ENCODE measurements at regions not wholly inside any gene's neighbourhood (a gene's known extent, or its start where the extent isn't known, plus 50 kb on each side); places are given as distances from the start of the nearest gene placed in this dataset.

- TF ChIP-seq EZH2phosphoT487 (IDR thresholded peaks at IDR 0.05; ENCODE audit: low read length) = no peak
- no peak for TF ChIP-seq CTCF (IDR thresholded peaks at IDR 0.05; ENCODE audit: low read length)
- no peak for TF ChIP-seq EZH2 (optimal IDR thresholded peaks at IDR 0.05; ENCODE audit: low read depth, low read length)
Observed at GRCh38 chr4:188450571-188450970, 311.3 kb downstream of the TRIML1 start.

GRCh38 chr4:188452097-188452496 lies 312.9 kb downstream of the TRIML1 start:
- Histone ChIP-seq H3K9ac (ENCODE audit: low read length) (no peak overlapping the region), H3F3A (ENCODE audit: insufficient read depth, low read length) (no peaks in the 10 kb centered on the region), H3K27me3 (replicated peaks; ENCODE audit: insufficient read depth, low read length) (no peaks in the 10 kb centered on the region), H3K27ac (ENCODE audit: low read length) (no peak overlapping the region), H2AFZ (ENCODE audit: low read length) (no peak overlapping the region), H3K4me3 (ENCODE audit: low read length) (no peak overlapping the region), H3K79me2 (ENCODE audit: low read length) (no peaks in the 10 kb centered on the region), H3K4me1 (ENCODE audit: low read length) (no peaks in the 10 kb centered on the region), H3K36me3 (replicated peaks; ENCODE audit: insufficient read depth, low read length) (no peaks in the 10 kb centered on the region), H3K9me2 (replicated peaks; ENCODE audit: insufficient read depth, low read length) (no peaks in the 10 kb centered on the region), H3K4me2 (ENCODE audit: low read depth, low read length) (no peak overlapping the region), H4K20me1 (ENCODE audit: insufficient read depth, low read length) (no peaks in the 10 kb centered on the region), H3K9me3 (replicated peaks; ENCODE audit: insufficient read depth, low read length) (no peaks in the 10 kb centered on the region)
- DNase-seq = no peak
- TF ChIP-seq EZH2phosphoT487 (IDR thresholded peaks at IDR 0.05; ENCODE audit: low read length) (no peak), CTCF (IDR thresholded peaks at IDR 0.05; ENCODE audit: low read length) (no peak), EZH2 (optimal IDR thresholded peaks at IDR 0.05; ENCODE audit: low read depth, low read length) (no peak)

More at GRCh38 chr4:188450571-188450970, 311.3 kb downstream of the TRIML1 start:
- Histone ChIP-seq H4K20me1 (ENCODE audit: insufficient read depth, low read length) (no peaks in the 10 kb centered on the region), H3F3A (ENCODE audit: insufficient read depth, low read length) (no peaks in the 10 kb centered on the region), H2AFZ (ENCODE audit: low read length) (no peak overlapping the region), H3K4me3 (ENCODE audit: low read length) (no peak overlapping the region), H3K27me3 (replicated peaks; ENCODE audit: insufficient read depth, low read length) (no peaks in the 10 kb centered on the region), H3K4me1 (ENCODE audit: low read length) (no peaks in the 10 kb centered on the region), H3K79me2 (ENCODE audit: low read length) (no peaks in the 10 kb centered on the region), H3K9me2 (replicated peaks; ENCODE audit: insufficient read depth, low read length) (no peaks in the 10 kb centered on the region), H3K4me2 (ENCODE audit: low read depth, low read length) (no peak overlapping the region), H3K27ac (ENCODE audit: low read length) (no peak overlapping the region), H3K9ac (ENCODE audit: low read length) (no peak overlapping the region), H3K9me3 (replicated peaks; ENCODE audit: insufficient read depth, low read length) (no peaks in the 10 kb centered on the region), H3K36me3 (replicated peaks; ENCODE audit: insufficient read depth, low read length) (no peaks in the 10 kb centered on the region)
- no peak for DNase-seq

- no peaks in the 10 kb centered on the region for H3K9me2 ChIP-seq (replicated peaks; ENCODE audit: insufficient read depth, low read length)
- H3K79me2 ChIP-seq (ENCODE audit: low read length) = no peaks in the 10 kb centered on the region
- H4K20me1 ChIP-seq (ENCODE audit: insufficient read depth, low read length) = no peaks in the 10 kb centered on the region
- no peak overlapping the region for H2AFZ ChIP-seq (ENCODE audit: low read length)
- H3K4me3 ChIP-seq (ENCODE audit: low read length) = no peak overlapping the region
- H3K4me1 ChIP-seq (ENCODE audit: low read length) = no peaks in the 10 kb centered on the region
- no peaks in the 10 kb centered on the region for H3K27me3 ChIP-seq (replicated peaks; ENCODE audit: insufficient read depth, low read length)
- TF ChIP-seq EZH2phosphoT487 (IDR thresholded peaks at IDR 0.05; ENCODE audit: low read length) (no peak), EZH2 (optimal IDR thresholded peaks at IDR 0.05; ENCODE audit: low read depth, low read length) (no peak), CTCF (IDR thresholded peaks at IDR 0.05; ENCODE audit: low read length) (no peak)
- no peaks in the 10 kb centered on the region for H3K36me3 ChIP-seq (replicated peaks; ENCODE audit: insufficient read depth, low read length)
- no peak overlapping the region for H3K9ac ChIP-seq (ENCODE audit: low read length)
- no peak overlapping the region for H3K27ac ChIP-seq (ENCODE audit: low read length)
- DNase-seq = no peak
- no peaks in the 10 kb centered on the region for H3F3A ChIP-seq (ENCODE audit: insufficient read depth, low read length)
- no peak overlapping the region for H3K4me2 ChIP-seq (ENCODE audit: low read depth, low read length)
- no peaks in the 10 kb centered on the region for H3K9me3 ChIP-seq (replicated peaks; ENCODE audit: insufficient read depth, low read length)
Observed at GRCh38 chr4:188454575-188454974, 315.3 kb downstream of the TRIML1 start.
